GM18517 (cell line): ENCODE measurements at regions not wholly inside any gene's neighbourhood (a gene's known extent, or its start where the extent isn't known, plus 50 kb on each side); places are given as distances from the start of the nearest gene placed in this dataset.

ENCODE experiments used
- ATAC-seq: cut with Tn5 transposase; IDR thresholded peaks from one replicate; pipeline ENCODE4 v1.9.1; 2021; ENCODE audit warnings: mild to moderate bottlenecking, moderate library complexity; ENCODE audit not compliant: unreplicated experiment

DNA sequence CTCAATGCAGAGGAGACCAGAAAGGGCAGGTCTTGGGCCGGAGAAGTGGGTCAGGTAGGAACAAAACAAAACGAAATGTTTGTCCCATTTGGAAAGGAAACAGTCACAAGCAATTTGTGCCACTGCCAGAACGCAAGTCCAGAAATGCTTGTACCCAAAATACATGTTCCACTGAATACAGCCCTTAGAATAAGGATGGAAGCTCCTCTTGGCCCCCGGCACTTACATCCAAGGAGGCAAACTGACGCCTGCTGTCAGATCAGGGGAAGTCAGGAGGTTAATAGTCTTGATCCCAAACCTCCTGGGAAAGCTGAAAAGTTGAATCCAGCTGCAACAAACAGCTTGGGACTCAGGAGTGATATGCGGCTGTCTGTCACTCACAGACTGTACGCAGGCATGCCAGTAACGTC lies 75.9 kb upstream of the GALNT2 start:
- ATAC-seq, result no peak

GRCh38 chr1:229991724-229992333 lies 75.2 kb upstream of the GALNT2 start:
- ATAC-seq, result no peak

DNA sequence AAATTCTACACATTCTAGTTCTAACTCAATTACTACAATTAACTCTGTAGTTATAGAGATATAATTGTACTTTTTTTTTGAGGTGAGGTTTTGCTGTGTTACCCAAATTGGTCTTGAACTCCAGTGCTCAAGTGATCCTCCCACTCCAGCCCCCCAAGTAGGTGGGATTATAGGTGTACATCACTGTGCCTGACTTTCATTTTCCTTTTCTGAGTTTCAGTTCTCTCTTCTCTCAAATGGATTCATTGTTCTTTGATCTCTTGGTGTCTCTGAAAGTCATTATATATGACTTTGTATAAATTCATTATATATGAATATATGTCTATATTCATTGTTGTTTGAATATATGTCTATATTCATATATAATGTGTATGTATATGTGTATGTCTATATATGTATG lies 74.0 kb upstream of the GALNT2 start:
- ATAC-seq, result peak; percentile 75

DNA sequence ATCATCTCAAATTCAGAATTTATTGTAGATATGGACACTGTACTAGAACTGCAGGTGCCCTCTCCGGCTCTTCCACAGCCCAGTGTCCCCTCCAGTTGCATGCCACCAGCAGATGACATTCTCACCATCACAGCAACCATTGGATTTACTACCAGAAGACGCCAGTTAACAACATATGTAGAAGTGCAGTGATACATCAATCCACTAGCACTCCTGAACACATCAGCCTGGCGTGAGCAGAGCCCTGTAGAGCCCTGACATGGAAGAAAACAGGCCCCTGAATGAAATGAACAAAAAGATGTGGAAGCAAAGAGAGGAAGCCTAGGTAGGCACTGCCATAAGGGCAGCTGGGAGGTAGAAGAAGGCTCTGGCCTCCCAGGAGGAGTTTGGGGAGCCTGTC lies 73.1 kb upstream of the GALNT2 start:
- no peak for ATAC-seq

DNA sequence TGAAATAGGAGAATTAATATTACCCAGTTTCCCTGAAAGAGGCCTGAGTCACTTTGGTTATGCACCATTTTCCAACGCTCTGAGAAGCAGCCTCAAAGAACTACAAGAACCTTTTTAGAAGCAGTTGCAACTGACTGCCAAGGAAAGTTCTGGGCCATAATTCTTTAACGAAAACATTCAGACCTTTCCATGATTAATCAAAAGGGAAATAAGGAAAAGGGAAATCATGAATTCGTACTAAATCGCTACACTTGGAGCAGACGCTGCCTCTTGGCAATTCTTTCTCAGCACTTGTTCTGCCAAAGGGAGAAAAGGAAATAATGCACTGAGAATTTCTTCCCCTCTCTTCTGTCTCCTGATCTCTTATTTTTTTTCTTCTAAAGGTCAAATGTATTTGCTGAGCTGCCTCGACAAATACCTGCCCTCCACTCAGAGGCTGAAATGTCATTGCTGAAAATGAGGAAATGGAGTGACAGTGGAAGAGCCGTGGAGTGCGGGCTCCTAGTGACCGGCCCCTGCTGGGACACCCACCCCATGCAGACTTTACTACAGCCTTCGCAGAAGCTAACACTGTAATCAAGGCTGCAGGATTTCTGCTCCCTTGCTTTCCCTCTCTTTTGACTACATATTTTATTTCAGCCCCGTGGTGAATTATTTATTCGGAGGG lies 67.9 kb upstream of the GALNT2 start:
- no peak for ATAC-seq

DNA sequence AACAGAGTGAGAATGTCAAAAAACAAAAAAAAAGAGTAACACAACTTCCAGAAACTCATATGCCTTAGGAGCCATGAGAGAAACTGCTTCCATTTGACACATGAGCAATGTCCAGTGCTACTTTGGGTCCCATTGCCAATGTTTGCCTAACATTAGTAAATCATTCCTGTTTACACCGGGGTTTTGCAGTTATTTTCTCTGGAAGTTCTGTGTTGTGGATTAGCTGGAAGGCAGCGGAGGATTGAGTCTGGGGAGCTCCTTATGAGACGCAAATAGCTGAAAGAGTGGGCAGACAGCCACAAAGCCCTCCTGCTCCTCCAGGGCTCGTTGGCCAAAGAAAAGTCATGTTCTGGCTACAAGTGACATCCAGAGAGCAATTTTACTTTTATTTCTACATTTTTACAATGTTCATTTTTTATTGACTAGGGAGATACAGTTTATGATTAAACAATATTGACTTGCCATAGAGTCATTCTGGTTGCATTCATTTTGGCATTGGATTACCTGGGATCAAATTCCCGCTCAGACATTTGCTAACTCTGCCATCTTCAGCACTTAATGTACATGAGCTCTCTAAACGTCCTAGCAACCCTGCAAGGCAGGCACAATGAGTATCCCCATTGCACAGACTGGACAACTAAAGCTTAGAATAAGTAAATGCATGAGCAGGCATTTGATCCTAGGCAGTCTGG lies 66.4 kb upstream of the GALNT2 start:
- no peak for ATAC-seq

DNA sequence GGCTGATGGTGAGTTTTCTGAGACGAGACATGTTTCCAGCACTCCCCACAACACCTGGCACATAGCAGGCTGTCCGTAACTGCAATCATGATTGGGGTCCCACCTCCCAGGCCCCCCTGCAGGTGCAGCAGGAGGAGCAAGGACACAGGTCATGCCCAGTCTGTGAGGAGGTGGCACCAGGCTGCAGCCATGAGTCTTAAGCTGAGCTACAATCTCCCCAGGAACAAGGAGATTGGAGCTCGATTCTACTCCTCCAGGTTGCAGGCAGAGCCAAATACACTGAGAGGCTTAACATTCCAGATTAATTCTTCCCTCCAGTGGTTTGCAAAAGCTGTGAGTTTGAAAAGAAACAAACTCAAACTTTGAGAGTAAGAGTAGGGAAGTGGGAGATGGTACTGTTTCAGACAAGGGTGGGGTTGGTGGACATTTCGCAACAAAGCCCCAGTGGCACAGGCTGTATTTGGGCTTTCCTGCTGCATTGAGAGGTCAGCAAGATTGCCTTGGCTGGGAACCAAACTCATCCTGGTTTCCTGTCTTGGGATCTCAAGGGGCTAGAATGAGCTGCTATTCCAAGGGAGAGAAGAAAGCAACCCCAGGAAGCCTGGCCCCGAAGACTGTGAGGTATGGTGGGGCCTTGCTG lies 64.8 kb upstream of the GALNT2 start:
- no peak for ATAC-seq

DNA sequence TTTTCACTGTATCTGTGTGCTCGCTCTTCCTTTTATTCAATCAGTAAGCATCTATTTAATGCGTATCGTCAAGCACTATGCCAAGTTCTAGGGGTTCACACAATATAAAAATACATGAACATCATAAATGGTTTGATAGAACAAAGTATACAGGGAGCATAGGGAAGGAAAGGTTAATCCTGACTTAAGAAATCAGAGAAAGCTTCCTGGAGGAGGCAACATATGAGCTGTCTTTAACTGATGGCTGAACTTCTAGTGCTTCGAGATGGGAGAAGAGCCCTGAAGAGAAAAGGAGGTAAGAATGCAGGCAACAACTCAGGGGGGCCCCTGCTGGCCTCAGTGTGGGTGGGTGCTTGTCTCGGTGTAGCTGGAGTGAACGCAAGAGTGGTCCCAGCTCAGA lies 63.6 kb upstream of the GALNT2 start:
- ATAC-seq, result no peak

DNA sequence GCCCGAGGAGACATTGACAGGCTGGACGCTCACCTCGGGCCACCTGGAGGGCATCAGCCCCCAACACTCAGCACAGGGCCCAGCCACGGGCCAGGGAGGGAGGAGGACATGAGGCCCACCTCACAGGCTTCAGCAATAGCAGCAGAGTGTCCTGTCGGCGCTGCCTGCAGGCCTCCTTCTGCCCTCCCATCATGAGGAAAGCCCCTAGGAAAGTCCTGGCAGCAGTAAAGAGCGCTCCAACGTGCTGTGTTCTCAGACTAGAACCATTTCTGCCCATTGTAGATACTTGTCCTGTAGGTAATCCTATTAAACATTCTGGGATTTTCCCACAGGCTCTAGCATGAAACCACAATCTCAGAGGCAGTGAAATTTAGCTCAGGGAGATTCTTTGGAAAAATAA lies 62.0 kb upstream of the GALNT2 start:
- no peak for ATAC-seq

GRCh38 chr1:230008721-230009120 lies 58.3 kb upstream of the GALNT2 start:
- ATAC-seq, result no peak

DNA sequence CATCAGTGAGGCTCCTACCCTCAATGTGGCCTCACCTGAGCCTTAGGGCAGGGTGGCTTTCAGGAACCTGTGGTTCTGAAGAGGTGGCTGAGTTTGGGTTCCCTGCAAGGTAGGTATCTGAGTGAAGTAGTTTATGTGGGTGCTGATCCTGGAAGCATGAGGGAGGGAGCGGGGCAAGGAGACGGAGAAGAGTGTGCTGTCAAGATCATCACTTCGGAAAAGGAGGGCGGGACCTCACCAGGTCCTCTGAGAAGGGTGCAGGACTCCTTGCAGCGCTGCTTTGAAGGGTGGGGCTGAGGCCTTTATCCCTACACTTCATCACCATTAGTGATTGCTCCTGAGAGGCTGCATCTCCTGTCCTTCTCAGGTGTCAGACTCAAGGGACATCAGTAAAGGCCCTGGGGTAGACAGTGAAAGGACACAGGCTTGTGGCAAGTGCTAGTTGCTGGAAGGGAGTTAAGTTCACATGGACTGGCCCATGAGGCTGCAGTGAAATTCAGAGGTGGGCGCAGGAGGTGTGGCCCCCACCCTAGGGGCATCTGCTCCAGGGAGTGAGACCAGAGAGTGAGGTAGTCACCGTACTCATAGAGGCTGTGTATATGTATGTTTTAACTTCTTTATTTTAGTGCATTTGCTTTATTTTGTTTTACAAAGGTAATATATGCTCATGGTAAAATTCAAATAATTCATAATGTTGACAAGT lies 57.3 kb upstream of the GALNT2 start:
- no peak for ATAC-seq

DNA sequence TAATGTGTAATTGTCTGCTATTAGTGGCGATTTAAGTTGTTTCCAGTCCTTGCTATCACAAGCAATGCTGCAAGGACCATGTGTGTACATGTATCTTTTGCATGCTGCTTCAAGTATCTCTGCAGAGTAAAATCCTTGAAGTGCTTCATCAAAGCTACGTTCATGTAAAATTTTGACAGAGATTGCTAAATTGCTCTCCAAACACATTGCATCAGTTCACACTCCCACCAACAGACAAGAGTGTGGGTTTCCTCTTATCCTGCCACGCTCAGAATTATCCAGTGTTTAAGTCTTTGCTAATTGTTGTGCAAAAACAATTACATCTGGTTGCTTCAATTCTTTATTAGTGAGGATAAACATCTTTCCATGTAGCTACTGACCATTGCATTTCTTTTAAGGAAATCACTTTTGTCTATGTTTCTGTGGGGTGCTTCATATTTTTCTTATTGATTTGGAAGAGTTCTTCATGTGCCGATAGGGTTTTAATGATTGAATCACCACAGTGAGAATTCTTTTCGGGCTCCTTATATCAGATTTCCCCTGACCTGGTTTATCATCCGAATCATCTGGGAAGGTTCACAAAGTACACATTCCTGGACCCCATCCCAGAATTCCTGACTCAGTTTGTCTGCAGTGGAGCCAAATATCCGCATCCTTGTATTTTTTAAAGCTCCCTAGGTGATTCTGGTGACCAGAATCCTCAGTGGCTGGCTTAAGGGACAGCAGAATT lies 56.3 kb upstream of the GALNT2 start:
- ATAC-seq, result no peak

DNA sequence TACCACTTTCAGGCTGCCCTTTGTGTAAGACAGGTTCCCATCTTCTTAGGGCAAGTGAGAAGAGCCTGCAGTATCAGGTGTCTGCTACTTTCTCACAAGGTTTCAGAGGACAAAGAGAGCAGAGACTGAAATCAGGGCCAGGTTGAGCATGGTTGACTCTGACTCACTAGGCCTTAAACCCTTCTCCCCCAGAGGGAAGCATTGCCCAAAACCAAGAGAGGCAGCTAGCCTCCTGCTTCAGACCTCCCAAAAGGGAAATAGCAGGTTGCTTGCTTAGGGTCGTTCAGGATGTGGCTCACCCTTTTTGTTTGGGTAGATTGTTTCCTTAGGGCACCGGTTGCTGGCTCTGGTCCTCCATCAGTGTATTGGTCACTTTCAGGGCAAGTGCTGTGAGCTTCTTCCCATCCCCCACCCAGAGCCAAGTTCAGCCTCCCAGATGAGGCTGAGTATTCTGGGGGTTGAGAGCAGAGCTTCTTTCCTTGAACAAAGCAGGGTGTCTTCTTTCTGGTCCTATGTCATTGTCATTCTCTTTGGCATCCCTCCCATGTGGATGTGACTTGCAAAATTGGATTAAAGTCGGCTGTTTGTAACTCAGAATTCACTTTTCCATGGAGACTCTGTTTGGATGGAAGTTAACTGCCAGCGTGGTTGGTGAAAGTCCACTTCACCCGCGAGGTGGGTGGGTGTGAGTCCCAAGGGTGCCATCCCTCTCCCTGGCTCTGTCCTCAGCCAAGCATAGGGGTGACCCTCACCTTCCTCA lies 55.5 kb upstream of the GALNT2 start:
- no peak for ATAC-seq

GRCh38 chr1:230012093-230012393 lies 55.0 kb upstream of the GALNT2 start:
- ATAC-seq, result no peak

- ATAC-seq, result no peak
Measured at GRCh38 chr1:230012741-230013140, 54.3 kb upstream of the GALNT2 start.

GRCh38 chr1:230016159-230016558 lies 50.9 kb upstream of the GALNT2 start:
- ATAC-seq, result no peak
